ENCODE measurements at regions not wholly inside any gene's neighbourhood (a gene's known extent, or its start where the extent isn't known, plus 50 kb on each side); places are given as distances from the start of the nearest gene placed in this dataset.

GRCh38 chr17:77602883-77603640 is 355.4 kb upstream of the TNRC6C start:
- POLR2A ChIA-PET = interaction anchor here (0.7 kb wide), 1 partner anchor 531 kb away, joined by 3 read pairs; no protein-coding TSS in a partner anchor

DNA sequence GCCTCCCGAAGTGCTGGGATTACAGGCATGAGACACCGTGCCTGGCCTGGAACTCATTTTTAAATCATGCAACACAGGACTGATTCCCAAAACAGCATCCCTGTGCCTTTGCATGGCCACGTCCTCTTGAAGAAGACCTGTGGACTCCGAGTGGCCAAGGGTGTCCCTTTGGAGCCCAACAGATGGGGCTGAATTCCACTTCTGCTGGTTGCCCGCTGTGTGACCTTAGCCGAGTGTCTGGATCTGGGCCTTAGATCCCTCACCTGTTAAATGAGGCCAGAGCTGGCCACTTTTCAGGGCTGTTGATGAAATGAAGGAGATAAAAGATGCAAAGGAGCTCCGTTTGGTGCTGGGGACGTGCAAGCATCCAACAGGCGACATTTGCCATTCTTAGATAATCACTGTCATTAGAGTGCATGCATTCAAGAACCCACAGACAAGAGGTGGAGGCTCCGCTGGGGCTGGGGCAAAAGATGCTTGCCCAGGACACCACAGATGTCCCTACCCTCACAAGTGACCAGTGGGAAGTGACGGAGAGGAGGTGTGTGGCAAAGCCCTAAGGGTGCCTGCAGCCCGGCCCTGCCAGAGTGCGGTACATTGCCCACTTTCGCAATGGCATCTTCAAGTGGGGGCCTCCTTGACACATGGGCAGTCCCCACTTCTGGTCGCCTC is 354.1 kb upstream of the TNRC6C start:
- Mint-ChIP-seq H3K4me3 (no peak overlapping the region), H3K27ac (no peak overlapping the region), H3K36me3 (no peaks in the 10 kb centered on the region), H3K9me3 (no peaks in the 10 kb centered on the region), H3K4me1 (ENCODE audit: low read depth) (peaks cover 5% of the 10 kb centered on the region), H3K27me3 (no peaks in the 10 kb centered on the region)
- ChIA-PET POLR2A (no interaction called here), CTCF (no interaction called here)
- intact Hi-C loops (cut with micrococcal nuclease) = no loop called here
- no peak for DNase-seq

More at GRCh38 chr17:77602883-77603640, 355.4 kb upstream of the TNRC6C start:
- DNase-seq = no peak
- Mint-ChIP-seq H3K27ac (no peak overlapping the region), H3K4me1 (ENCODE audit: low read depth) (no peaks in the 10 kb centered on the region), H3K4me3 (no peak overlapping the region), H3K27me3 (no peaks in the 10 kb centered on the region), H3K36me3 (no peaks in the 10 kb centered on the region), H3K9me3 (no peaks in the 10 kb centered on the region)
- CTCF ChIA-PET = interaction anchor here (0.5 to 0.6 kb wide), 2 partner anchors 44 to 1158 kb away, joined by 3 read pairs; no protein-coding TSS in a partner anchor
- intact Hi-C loops (cut with micrococcal nuclease) = no loop called here

- no peak for DNase-seq
- Mint-ChIP-seq H3K36me3 (no peaks in the 10 kb centered on the region), H3K9me3 (no peaks in the 10 kb centered on the region), H3K4me3 (no peak overlapping the region), H3K27ac (no peak overlapping the region), H3K4me1 (ENCODE audit: low read depth) (peaks cover 10% of the 10 kb centered on the region), H3K27me3 (no peaks in the 10 kb centered on the region)
- intact Hi-C loops (cut with micrococcal nuclease) = no loop called here
- POLR2A ChIA-PET = no interaction called here
- CTCF ChIA-PET = no interaction called here
Measured at GRCh38 chr17:77604973-77605313, 353.6 kb upstream of the TNRC6C start.

GRCh38 chr17:77606146-77606864 is 352.2 kb upstream of the TNRC6C start:
- CTCF ChIA-PET = no interaction called here
- intact Hi-C loops (cut with micrococcal nuclease) = no loop called here

GRCh38 chr17:77606865-77607210 is 351.7 kb upstream of the TNRC6C start:
- intact Hi-C loops (cut with micrococcal nuclease) = no loop called here
- POLR2A ChIA-PET = no interaction called here

More at GRCh38 chr17:77606146-77606864, 352.2 kb upstream of the TNRC6C start:
- Mint-ChIP-seq H3K4me3 (no peak overlapping the region), H3K36me3 (no peaks in the 10 kb centered on the region), H3K4me1 (ENCODE audit: low read depth) (peaks cover 22% of the 10 kb centered on the region), H3K9me3 (no peaks in the 10 kb centered on the region), H3K27me3 (no peaks in the 10 kb centered on the region), H3K27ac (no peak overlapping the region)
- no peak for DNase-seq
- POLR2A ChIA-PET = no interaction called here

GRCh38 chr17:77607606-77608005 is 350.9 kb upstream of the TNRC6C start:
- no peaks in the 10 kb centered on the region for H3K27me3 Mint-ChIP-seq
- ChIA-PET POLR2A (no interaction called here), CTCF (no interaction called here)
- peaks cover 25% of the 10 kb centered on the region for H3K4me1 Mint-ChIP-seq (ENCODE audit: low read depth)
- no peak for DNase-seq
- no peak overlapping the region for H3K4me3 Mint-ChIP-seq
- no peaks in the 10 kb centered on the region for H3K9me3 Mint-ChIP-seq
- H3K36me3 Mint-ChIP-seq = no peaks in the 10 kb centered on the region
- no peak overlapping the region for H3K27ac Mint-ChIP-seq
- intact Hi-C loops (cut with micrococcal nuclease) = no loop called here

More at GRCh38 chr17:77606865-77607210, 351.7 kb upstream of the TNRC6C start:
- no peak overlapping the region for H3K27ac Mint-ChIP-seq
- H3K9me3 Mint-ChIP-seq = no peaks in the 10 kb centered on the region
- CTCF ChIA-PET = no interaction called here
- H3K4me3 Mint-ChIP-seq = no peak overlapping the region
- H3K36me3 Mint-ChIP-seq = no peaks in the 10 kb centered on the region
- peaks cover 25% of the 10 kb centered on the region for H3K4me1 Mint-ChIP-seq (ENCODE audit: low read depth)
- DNase-seq = no peak
- no peaks in the 10 kb centered on the region for H3K27me3 Mint-ChIP-seq

DNA sequence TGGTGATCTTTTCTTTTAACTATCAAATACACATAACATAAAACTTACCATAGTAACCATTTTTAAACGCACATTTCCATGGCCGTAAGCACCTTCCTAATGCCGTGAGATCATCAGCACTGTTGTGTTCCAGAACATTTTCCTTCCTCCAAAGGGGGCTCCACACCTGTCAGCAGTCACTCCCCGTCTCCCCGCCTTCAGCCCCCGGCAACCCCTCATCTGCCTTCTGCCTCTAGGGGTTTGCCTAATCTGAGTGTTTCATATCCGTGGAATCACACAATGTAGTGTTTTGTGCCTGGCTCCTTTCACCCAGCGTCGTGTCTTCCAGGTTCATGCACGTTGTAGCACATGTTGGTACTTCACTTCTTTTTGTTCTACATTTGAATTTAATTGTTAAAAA is 350.1 kb upstream of the TNRC6C start:
- intact Hi-C loops (cut with micrococcal nuclease) = no loop called here

GRCh38 chr17:77609553-77610517 is 348.7 kb upstream of the TNRC6C start:
- peaks cover 25% of the 10 kb centered on the region for H3K4me1 Mint-ChIP-seq (ENCODE audit: low read depth)
- H3K9me3 Mint-ChIP-seq = no peaks in the 10 kb centered on the region
- no peaks in the 10 kb centered on the region for H3K36me3 Mint-ChIP-seq
- peak overlapping the region; percentile 29 for H3K27ac Mint-ChIP-seq
- intact Hi-C loops (cut with micrococcal nuclease) = loop anchor here (1.0 kb wide), 2 partner anchors 35 to 57 kb away; no protein-coding TSS in a partner anchor
- POLR2A ChIA-PET = interaction anchor here (1.0 kb wide), 1 partner anchor 348 kb away, joined by 3 read pairs; the partner anchor contains the start of gene TNRC6C
- no peaks in the 10 kb centered on the region for H3K27me3 Mint-ChIP-seq
- H3K4me3 Mint-ChIP-seq = peak overlapping the region; percentile 51
- CTCF ChIA-PET = interaction anchor here (0.9 to 1.1 kb wide), 2 partner anchors 57 to 67 kb away, joined by 3 to 6 read pairs; no protein-coding TSS in a partner anchor
- peak; percentile 79 for DNase-seq

More for the DNA sequence above, 350.1 kb upstream of the TNRC6C start:
- ChIA-PET POLR2A (no interaction called here), CTCF (no interaction called here)
- Mint-ChIP-seq H3K36me3 (no peaks in the 10 kb centered on the region), H3K4me1 (ENCODE audit: low read depth) (peaks cover 25% of the 10 kb centered on the region), H3K27me3 (no peaks in the 10 kb centered on the region), H3K27ac (no peak overlapping the region), H3K9me3 (no peaks in the 10 kb centered on the region), H3K4me3 (no peak overlapping the region)
- DNase-seq = no peak

DNA sequence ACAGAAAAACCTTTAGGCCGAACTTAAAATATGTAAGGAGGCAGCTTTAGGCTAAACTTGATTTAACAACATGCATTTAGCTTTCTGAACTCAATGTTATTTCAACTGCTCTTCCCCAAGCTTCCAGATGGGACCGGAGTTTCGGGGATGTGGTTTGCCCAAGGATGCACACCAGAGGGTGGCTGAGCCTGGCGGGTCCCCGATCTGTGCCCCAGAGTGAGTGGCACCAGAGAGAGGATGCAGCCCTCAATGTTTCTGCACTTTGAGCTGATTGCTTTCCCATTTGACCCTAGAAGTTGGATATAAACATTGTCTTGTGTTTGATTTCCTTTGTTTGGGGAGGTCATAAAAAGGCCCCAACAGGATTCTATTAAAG is 348.0 kb upstream of the TNRC6C start:
- peak overlapping the region; percentile 51 for H3K4me3 Mint-ChIP-seq
- peak; percentile 16 for DNase-seq
- no peaks in the 10 kb centered on the region for H3K9me3 Mint-ChIP-seq
- CTCF ChIA-PET = interaction anchor here (0.9 to 1.1 kb wide), 2 partner anchors 56 to 68 kb away, joined by 3 to 6 read pairs; no protein-coding TSS in a partner anchor
- intact Hi-C loops (cut with micrococcal nuclease) = loop anchor here (1.0 kb wide), 2 partner anchors 35 to 57 kb away; no protein-coding TSS in a partner anchor
- H3K36me3 Mint-ChIP-seq = no peaks in the 10 kb centered on the region
- POLR2A ChIA-PET = interaction anchor here (1.0 kb wide), 1 partner anchor 348 kb away, joined by 3 read pairs; the partner anchor contains the start of gene TNRC6C
- peak overlapping the region; percentile 42 for H3K27ac Mint-ChIP-seq
- no peaks in the 10 kb centered on the region for H3K27me3 Mint-ChIP-seq
- H3K4me1 Mint-ChIP-seq (ENCODE audit: low read depth) = peaks cover 25% of the 10 kb centered on the region

DNA sequence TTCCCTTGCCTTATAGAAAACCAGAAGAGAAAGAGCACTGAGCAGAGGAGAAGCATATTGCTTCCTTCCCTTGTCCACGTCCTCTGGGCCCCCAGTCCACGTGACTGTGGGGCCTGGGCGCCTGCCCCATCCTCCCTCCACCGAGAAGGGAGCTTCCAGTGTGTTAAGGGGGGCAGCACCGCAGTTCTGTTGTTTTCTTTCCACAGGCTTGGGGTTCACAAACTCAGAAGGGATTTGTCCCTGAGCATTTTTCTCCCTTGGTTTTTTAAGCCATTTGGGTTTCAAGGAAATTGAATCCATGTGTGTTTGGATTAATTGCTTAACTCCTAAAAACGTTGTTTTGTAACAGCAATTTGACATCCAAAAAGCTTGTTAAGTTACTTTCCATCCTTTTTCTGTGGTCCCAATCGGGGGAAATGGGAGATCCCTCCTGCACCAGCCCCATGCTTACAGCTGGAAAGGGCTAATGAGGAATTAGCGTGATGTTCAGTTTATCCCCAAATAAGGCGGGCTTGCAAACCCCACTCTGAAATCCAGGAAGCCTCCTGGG is 347.5 kb upstream of the TNRC6C start:
- DNase-seq = no peak

More for the DNA sequence above, 347.5 kb upstream of the TNRC6C start:
- CTCF ChIA-PET = interaction anchor here (0.9 kb wide), 1 partner anchor 56 kb away, joined by 6 read pairs; no protein-coding TSS in a partner anchor
- Mint-ChIP-seq H3K27me3 (no peaks in the 10 kb centered on the region), H3K27ac (no peak overlapping the region), H3K9me3 (no peaks in the 10 kb centered on the region), H3K36me3 (no peaks in the 10 kb centered on the region), H3K4me3 (peak overlapping the region; percentile 51), H3K4me1 (ENCODE audit: low read depth) (peaks cover 25% of the 10 kb centered on the region)
- POLR2A ChIA-PET = interaction anchor here (0.6 kb wide), 2 partner anchors 35 to 82 kb away, joined by 3 read pairs; no protein-coding TSS in a partner anchor
- intact Hi-C loops (cut with micrococcal nuclease) = loop anchor here (1.0 kb wide), 2 partner anchors 34 to 56 kb away; no protein-coding TSS in a partner anchor
